K562 (cell line): ENCODE measurements at regions not wholly inside any gene's neighbourhood (a gene's known extent, or its start where the extent isn't known, plus 50 kb on each side); places are given as distances from the start of the nearest gene placed in this dataset.

ENCODE experiments used
- ATAC-seq: fragments of 200-7000 bp; cut with Tn5 transposase; 3 replicates; pipeline ENCODE4 v1.9.1; 2020; ENCODE audit warnings: moderate library complexity
- BruUV-seq: library from RNA; stranded (reverse); fragments of 400-500 nt; replicated peaks from 2 replicates; lab custom pipeline; 2021; lab: Mats Ljungman, UMichigan
- CTCF ChIA-PET: fragments of 300-600 bp; formaldehyde crosslinking; extraction: SDS; loops from one replicate; lab custom pipeline; 2021; ENCODE audit warnings: low intra/inter-chr PET ratio; lab: Yijun Ruan, JAX
- POLR2A ChIA-PET: fragments of 300-600, 350-650 bp; sonication (Branson Sonifier 250); formaldehyde crosslinking; extraction: SDS; loops from one replicate; lab custom pipeline; 2021; ENCODE audit warnings: antibody characterized with exemption, inconsistent platforms; lab: Yijun Ruan, JAX
- DNase-seq, 4 experiments: peaks; one replicate each; pipeline versions ENCODE4 v3.0.0 to v3.0.0-alpha.2; 2011 to 2018; ENCODE audit warnings: low spot score in 3 of 4, mixed read lengths in 3 of 4; ENCODE audit errors: extremely low read depth in 1 of 4
- FAIRE-seq: peaks from 2 replicates; lab custom pipeline; 2011; peaks lifted over from hg19 to GRCh38; lab: Jason Lieb, UNC
- H2AFZ ChIP-seq: 2 replicates; pipeline ENCODE4 v1.6.0; 2011; ENCODE audit warnings: low read depth, low read length, control low read depth, inconsistent platforms
- H3K27ac ChIP-seq: fragments of 200-600 bp; 3 replicates; pipeline ENCODE4 v1.8.0; 2011; ENCODE audit warnings: low read depth, mild to moderate bottlenecking, control low read depth, inconsistent platforms, low read length, moderate library complexity, mixed read lengths; ENCODE audit errors: extremely low read depth
- H3K27me3 ChIP-seq, 2 experiments: fragments of 300-600 bp in 1 of 2; 2 replicates in 1 of 2; 3 replicates in 1 of 2; pipeline versions ENCODE4 v1.6.0 to v1.8.0; 2011; ENCODE audit warnings: inconsistent platforms in 2 of 2, low read length in 2 of 2, mild to moderate bottlenecking in 1 of 2, mixed read lengths in 1 of 2, moderate library complexity in 1 of 2; ENCODE audit not compliant: control insufficient read depth in 2 of 2, insufficient read depth in 2 of 2
- H3K36me3 ChIP-seq: fragments of 300-600 bp; 3 replicates; pipeline ENCODE4 v1.8.0; 2011; ENCODE audit warnings: mild to moderate bottlenecking, low read length, inconsistent platforms; ENCODE audit not compliant: control insufficient read depth, insufficient read depth
- H3K4me1 ChIP-seq, 2 experiments: fragments of 200-600 bp in 1 of 2; replicated peaks in 1 of 2; 2 replicates in 1 of 2; 3 replicates in 1 of 2; pipeline versions ENCODE4 v1.5.1 to v1.8.0; 2011; ENCODE audit warnings: inconsistent platforms in 2 of 2, low read length in 2 of 2, mild to moderate bottlenecking in 1 of 2, mixed read lengths in 1 of 2, moderate library complexity in 1 of 2; ENCODE audit not compliant: control insufficient read depth in 2 of 2, insufficient read depth in 2 of 2
- H3K4me2 ChIP-seq: 2 replicates; pipeline ENCODE4 v1.6.1; 2011; ENCODE audit warnings: low read length, control low read depth, inconsistent platforms, mixed read lengths; ENCODE audit not compliant: insufficient read depth
- H3K4me3 ChIP-seq: fragments of 200-600 bp; sonication (generic), shearing (Covaris generic); 2 replicates; pipeline ENCODE4 v1.5.1; 2016; ENCODE audit warnings: control low read depth, inconsistent platforms
- H3K79me2 ChIP-seq: fragments of 200-600 bp; 3 replicates; pipeline ENCODE4 v1.8.0; 2011; ENCODE audit warnings: low read length, inconsistent platforms; ENCODE audit not compliant: control insufficient read depth, insufficient read depth
- H3K9ac ChIP-seq, 2 experiments: 2 replicates each; pipeline versions ENCODE4 v1.6.0 to v1.6.1; 2011; ENCODE audit warnings: low read depth in 2 of 2, low read length in 2 of 2, control low read depth in 1 of 2, inconsistent platforms in 1 of 2, mild to moderate bottlenecking in 1 of 2, mixed read lengths in 1 of 2; ENCODE audit not compliant: insufficient read depth in 1 of 2
- H3K9me1 ChIP-seq: one replicate; pipeline ENCODE4 v1.6.0; 2011; ENCODE audit warnings: inconsistent platforms, mild to moderate bottlenecking, low read length, moderate library complexity; ENCODE audit not compliant: control insufficient read depth, insufficient read depth
- H3K9me3 ChIP-seq: replicated peaks from 2 replicates; pipeline ENCODE4 v1.5.1; 2011; ENCODE audit warnings: low read depth, low read length, inconsistent platforms; ENCODE audit not compliant: control insufficient read depth, insufficient read depth
- H4K20me1 ChIP-seq: replicated peaks from 2 replicates; pipeline ENCODE4 v1.6.1; 2011; ENCODE audit warnings: low read length, inconsistent platforms, mixed read lengths; ENCODE audit not compliant: control insufficient read depth, insufficient read depth
- JUNB ChIP-seq: fragments of 450-650 bp; formaldehyde crosslinking; conservative IDR thresholded peaks from 2 replicates; pipeline ENCODE4 v1.4.0; 2020; ENCODE audit warnings: mild to moderate bottlenecking
- NFIC ChIP-seq: fragments of 450-650 bp; IDR thresholded peaks from 2 replicates; pipeline ENCODE4 v1.6.1; 2017; ENCODE audit warnings: mild to moderate bottlenecking, inconsistent platforms
- U2AF2 ChIP-seq: fragments of 200-400 bp; formaldehyde crosslinking; optimal IDR thresholded peaks from 2 replicates; pipeline ENCODE3; 2017; ENCODE audit warnings: low read depth, mild to moderate bottlenecking, low read length
- ZNF354B ChIP-seq: fragments of 250-450 bp; sonication (Bioruptor Pico); IDR thresholded peaks from 2 replicates; pipeline ENCODE4 v1.4.0; 2020
- ZNF766 ChIP-seq: fragments of 200-800 bp; sonication (Bioruptor generic); conservative IDR thresholded peaks from 2 replicates; pipeline ENCODE4 v1.6.1; 2016; ENCODE audit warnings: missing genetic modification characterization, missing compliant biosample characterization
- WGBS: fragments of 100-300 bp; shearing (Covaris generic); methylation state at CpG from one replicate; pipeline ENCODE4 v1.1.6; 2016; ENCODE audit warnings: low coverage, mixed read lengths; ENCODE audit not compliant: insufficient coverage; ENCODE audit errors: missing lambda C conversion rate; 5-methylcytosine and 5-hydroxymethylcytosine counted together
- in situ Hi-C: fragments of 300-500 bp; cut with MboI; formaldehyde crosslinking; loops from 4 replicates; pipeline ENCODE4 v1.15.0; 2018; ENCODE audit warnings: inconsistent platforms, mixed read lengths
- intact Hi-C: fragments of 100-400 bp; cut with micrococcal nuclease; formaldehyde crosslinking; loops from 2 replicates; pipeline ENCODE4 v1.14.2; 2022

GRCh38 chr18:78160961-78161656 lies 818.5 kb upstream of the SALL3 start:
- Histone ChIP-seq H2AFZ (no peak overlapping the region), H3K36me3 (no peaks in the 10 kb centered on the region), H3K27ac (no peak overlapping the region), H4K20me1 (no peaks in the 10 kb centered on the region), H3K9me3 (no peaks in the 10 kb centered on the region), H3K9me1 (no peaks in the 10 kb centered on the region), H3K27me3 (peaks cover 0 to 10% of the 10 kb centered on the region in 2 experiments; a peak in 2 of 5 replicates), H3K4me1 (no peaks in the 10 kb centered on the region), H3K4me3 (no peak overlapping the region), H3K9ac (no peak overlapping the region), H3K79me2 (no peaks in the 10 kb centered on the region), H3K4me2 (no peak overlapping the region)
- intact Hi-C loops (no loop called here), in situ Hi-C loops (no loop called here)
- ChIA-PET CTCF (no interaction called here), POLR2A (no interaction called here)
- DNase-seq (no peak), FAIRE-seq (no peak), ATAC-seq (no peak)
- WGBS = 2% methylated on average over 10 of the region's 11 CpGs
- BruUV-seq = no TSS peak
- no peak for TF ChIP-seq U2AF2
- peak; percentile 25; the same call in 1 of the 2 replicates for TF ChIP-seq NFIC

DNA sequence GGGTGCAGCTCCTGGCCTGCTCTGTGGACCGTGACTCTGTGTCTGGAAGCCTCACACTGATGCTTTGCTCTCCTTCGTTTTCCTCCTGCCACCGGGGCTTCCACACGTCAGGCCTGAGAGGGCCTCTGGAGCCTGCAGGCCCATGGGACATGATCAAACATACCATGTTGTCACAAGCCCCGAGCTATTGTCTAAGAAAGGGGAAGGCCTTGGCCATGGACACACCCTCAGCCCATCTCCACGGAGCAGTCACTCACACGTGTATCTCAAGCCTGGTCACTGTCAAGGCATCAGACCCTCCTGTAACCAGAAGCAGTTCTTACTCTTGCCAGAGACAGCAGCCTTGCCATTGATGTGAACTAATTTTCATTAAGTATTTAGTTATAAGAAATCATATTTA lies 814.1 kb upstream of the SALL3 start:
- no peaks in the 10 kb centered on the region for H4K20me1 ChIP-seq
- intact Hi-C loops (no loop called here), in situ Hi-C loops (no loop called here)
- no peaks in the 10 kb centered on the region for H3K79me2 ChIP-seq
- no peak overlapping the region for H3K27ac ChIP-seq
- H3K9me1 ChIP-seq = no peaks in the 10 kb centered on the region
- H3K9me3 ChIP-seq = no peaks in the 10 kb centered on the region
- no peak overlapping the region for H3K4me3 ChIP-seq
- peaks cover 0 to 10% of the 10 kb centered on the region in 2 experiments; a peak in 3 of 5 replicates for H3K27me3 ChIP-seq
- POLR2A ChIA-PET = no interaction called here
- DNase-seq (no peak), FAIRE-seq (no peak), ATAC-seq (no peak)
- H3K4me2 ChIP-seq = no peak overlapping the region
- no TSS peak for BruUV-seq
- H3K36me3 ChIP-seq = no peaks in the 10 kb centered on the region
- CTCF ChIA-PET = no interaction called here
- H3K9ac ChIP-seq = no peak overlapping the region
- H2AFZ ChIP-seq = no peak overlapping the region
- TF ChIP-seq JUNB = no peak
- TF ChIP-seq ZNF354B (CRISPR knock-in tag) = no peak
- TF ChIP-seq ZNF766 (CRISPR knock-in tag) = no peak
- H3K4me1 ChIP-seq = no peaks in the 10 kb centered on the region
- 2% methylated on average over 7 of the region's 7 CpGs for WGBS
